ENCODE measurements at regions not wholly inside any gene's neighbourhood (a gene's known extent, or its start where the extent isn't known, plus 50 kb on each side); places are given as distances from the start of the nearest gene placed in this dataset.

DNA sequence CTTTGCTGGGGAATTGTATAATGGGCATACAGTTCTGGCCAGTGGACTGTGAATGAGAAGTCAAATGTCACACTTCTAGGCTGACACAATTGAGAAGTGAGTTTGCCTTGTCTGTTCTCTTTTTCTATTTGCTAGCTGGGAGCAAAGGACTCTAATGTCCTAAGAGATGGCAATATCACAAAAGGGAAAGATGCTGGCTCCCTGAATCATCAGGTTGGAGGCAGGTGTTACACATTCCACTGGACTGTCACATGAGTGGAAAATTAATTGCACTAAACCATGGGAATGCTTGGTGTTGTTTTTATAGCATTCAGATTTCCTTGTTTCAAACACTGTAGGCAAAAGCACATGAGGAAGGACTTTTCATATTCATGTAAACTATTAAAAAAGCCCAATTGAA lies 388.3 kb downstream of the ADAM29 start:
- Histone ChIP-seq H3K36me3 (no peaks in the 10 kb centered on the region), H3K4me1 (no peaks in the 10 kb centered on the region), H3K27ac (no peak overlapping the region), H3K9me3 (no peaks in the 10 kb centered on the region), H3K4me3 (no peak overlapping the region), H3K27me3 (no peaks in the 10 kb centered on the region)
- no peak for ATAC-seq
- no peak for DNase-seq
- intact Hi-C loops (cut with DNase I) = no loop called here
- TF ChIP-seq POLR2A (IDR thresholded peaks at IDR 0.05) = no peak
- TF ChIP-seq, protein P1, sequence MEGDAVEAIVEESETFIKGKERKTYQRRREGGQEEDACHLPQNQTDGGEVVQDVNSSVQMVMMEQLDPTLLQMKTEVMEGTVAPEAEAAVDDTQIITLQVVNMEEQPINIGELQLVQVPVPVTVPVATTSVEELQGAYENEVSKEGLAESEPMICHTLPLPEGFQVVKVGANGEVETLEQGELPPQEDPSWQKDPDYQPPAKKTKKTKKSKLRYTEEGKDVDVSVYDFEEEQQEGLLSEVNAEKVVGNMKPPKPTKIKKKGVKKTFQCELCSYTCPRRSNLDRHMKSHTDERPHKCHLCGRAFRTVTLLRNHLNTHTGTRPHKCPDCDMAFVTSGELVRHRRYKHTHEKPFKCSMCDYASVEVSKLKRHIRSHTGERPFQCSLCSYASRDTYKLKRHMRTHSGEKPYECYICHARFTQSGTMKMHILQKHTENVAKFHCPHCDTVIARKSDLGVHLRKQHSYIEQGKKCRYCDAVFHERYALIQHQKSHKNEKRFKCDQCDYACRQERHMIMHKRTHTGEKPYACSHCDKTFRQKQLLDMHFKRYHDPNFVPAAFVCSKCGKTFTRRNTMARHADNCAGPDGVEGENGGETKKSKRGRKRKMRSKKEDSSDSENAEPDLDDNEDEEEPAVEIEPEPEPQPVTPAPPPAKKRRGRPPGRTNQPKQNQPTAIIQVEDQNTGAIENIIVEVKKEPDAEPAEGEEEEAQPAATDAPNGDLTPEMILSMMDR (IDR thresholded peaks at IDR 0.05) = no peak

DNA sequence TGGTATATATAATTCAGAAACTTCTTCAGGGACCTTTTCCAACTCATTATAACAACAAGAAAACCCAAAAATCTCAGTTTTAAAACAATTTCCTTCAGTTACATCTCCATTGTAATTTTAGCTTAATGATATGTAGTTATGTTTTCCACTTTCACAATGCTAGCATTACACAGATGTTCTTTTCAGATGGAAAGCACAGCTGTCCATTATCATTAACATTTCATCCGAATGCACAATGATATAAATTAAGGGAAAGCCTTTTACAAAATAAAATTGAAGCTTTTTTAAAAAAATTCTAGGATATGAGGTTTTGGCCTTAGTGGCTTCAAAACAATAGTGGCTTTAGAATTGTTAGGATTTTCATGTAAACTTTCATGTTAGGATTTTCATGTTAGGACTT lies 389.2 kb downstream of the ADAM29 start:
- H3K27me3 ChIP-seq = no peaks in the 10 kb centered on the region
- no peak for DNase-seq
- no peaks in the 10 kb centered on the region for H3K9me3 ChIP-seq
- TF ChIP-seq, protein P1 (IDR thresholded peaks at IDR 0.05) = no peak
- no peak for TF ChIP-seq POLR2A (IDR thresholded peaks at IDR 0.05)
- 62 to 73% (median 68%) methylated on average over 1 of the region's 1 CpG for WGBS, 4 donors
- no peak overlapping the region for H3K4me3 ChIP-seq
- H3K36me3 ChIP-seq = no peaks in the 10 kb centered on the region
- intact Hi-C loops (cut with DNase I) = no loop called here
- no peaks in the 10 kb centered on the region for H3K4me1 ChIP-seq
- ATAC-seq = no peak
- H3K27ac ChIP-seq = no peak overlapping the region

DNA sequence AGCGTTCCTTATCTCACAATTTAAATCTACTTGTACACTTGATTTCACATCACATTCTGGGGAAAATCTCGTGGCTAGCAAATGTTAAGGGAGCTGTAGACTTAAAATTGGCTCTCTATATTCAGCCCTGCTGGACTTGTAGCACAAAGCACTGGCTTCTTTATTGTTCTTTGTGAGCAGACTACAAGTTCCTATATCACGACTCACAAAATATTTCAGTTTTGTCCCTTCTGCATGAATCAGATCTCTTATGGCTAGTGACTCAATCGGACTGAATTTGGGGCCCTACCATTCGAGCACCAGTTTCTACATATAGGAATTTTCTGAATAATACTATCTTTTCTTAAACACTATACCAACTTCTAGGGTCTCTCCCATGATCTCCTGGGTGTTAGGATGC lies 390.1 kb downstream of the ADAM29 start:
- intact Hi-C loops (cut with DNase I) = no loop called here
- Histone ChIP-seq H3K9me3 (no peaks in the 10 kb centered on the region), H3K27me3 (no peaks in the 10 kb centered on the region), H3K4me1 (no peaks in the 10 kb centered on the region), H3K36me3 (no peaks in the 10 kb centered on the region), H3K27ac (no peak overlapping the region), H3K4me3 (no peak overlapping the region)
- ATAC-seq (no peak), DNase-seq (no peak)
- 64 to 75% (median 70%) methylated on average over 5 of the region's 5 CpGs for WGBS, 4 donors
- no peak for TF ChIP-seq POLR2A (IDR thresholded peaks at IDR 0.05)
- TF ChIP-seq, protein P1 (IDR thresholded peaks at IDR 0.05) = no peak

DNA sequence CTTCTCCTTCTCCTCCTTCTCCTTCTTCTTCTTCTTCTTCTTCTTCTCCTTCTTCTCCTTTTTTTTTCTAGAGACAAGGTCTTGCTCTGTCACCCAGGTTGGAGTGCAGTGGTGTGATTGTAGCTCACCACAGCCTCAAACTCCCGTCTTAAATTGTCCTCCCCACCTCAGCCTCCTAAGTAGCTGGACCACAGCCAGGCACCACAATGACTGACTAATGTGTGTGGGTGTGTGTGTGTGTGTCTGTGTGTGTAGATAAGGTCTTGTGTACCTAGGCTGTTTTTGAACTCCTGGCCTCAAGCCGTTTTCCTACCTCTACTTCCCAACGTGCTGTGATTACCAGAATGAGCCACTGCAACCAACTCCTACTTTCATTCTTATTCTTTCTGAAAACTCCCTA lies 390.9 kb downstream of the ADAM29 start:
- TF ChIP-seq, protein P1 (IDR thresholded peaks at IDR 0.05) = no peak
- no peak for TF ChIP-seq POLR2A (IDR thresholded peaks at IDR 0.05)
- Histone ChIP-seq H3K27me3 (no peaks in the 10 kb centered on the region), H3K36me3 (no peaks in the 10 kb centered on the region), H3K9me3 (no peaks in the 10 kb centered on the region), H3K27ac (no peak overlapping the region), H3K4me3 (no peak overlapping the region), H3K4me1 (no peaks in the 10 kb centered on the region)
- ATAC-seq (no peak), DNase-seq (no peak)
- intact Hi-C loops (cut with DNase I) = no loop called here
- WGBS, 4 donors = 66 to 74% (median 68%) methylated on average over 3 of the region's 3 CpGs
